IPS DF 6.9 (cell line): ENCODE measurements at regions not wholly inside any gene's neighbourhood (a gene's known extent, or its start where the extent isn't known, plus 50 kb on each side); places are given as distances from the start of the nearest gene placed in this dataset.

Experiments used
- DNase-seq: peaks from one replicate; pipeline ENCODE4 v3.0.0-alpha.2; 2013; ENCODE audit warnings: low read depth, low spot score
- H3K27ac ChIP-seq: one replicate; pipeline ENCODE4 v1.5.1; 2013; ENCODE audit warnings: low read length, control low read depth
- H3K27me3 ChIP-seq: 2 replicates; pipeline ENCODE4 v1.6.1; 2013; ENCODE audit warnings: mild to moderate bottlenecking, low read length; ENCODE audit not compliant: control insufficient read depth, insufficient read depth
- H3K36me3 ChIP-seq: 2 replicates; pipeline ENCODE4 v1.6.1; 2013; ENCODE audit warnings: low read length; ENCODE audit not compliant: control insufficient read depth, insufficient read depth
- H3K4me1 ChIP-seq: 2 replicates; pipeline ENCODE4 v1.6.1; 2013; ENCODE audit warnings: low read length; ENCODE audit not compliant: control insufficient read depth, insufficient read depth
- H3K4me3 ChIP-seq: 2 replicates; pipeline ENCODE4 v1.5.1; 2013; ENCODE audit warnings: mild to moderate bottlenecking, low read length
- H3K9me3 ChIP-seq: 2 replicates; pipeline ENCODE4 v1.6.1; 2013; ENCODE audit warnings: low read length, inconsistent platforms; ENCODE audit not compliant: control insufficient read depth, insufficient read depth
- WGBS: extraction: QIAGEN DNeasy Blood & Tissue Kit; methylation state at CpG from one replicate; pipeline ENCODE4 v1.1.7; 2013; ENCODE audit warnings: mixed read lengths, missing lambda C conversion rate; ENCODE audit not compliant: insufficient read length, insufficient coverage; 5-methylcytosine and 5-hydroxymethylcytosine counted together

- DNase-seq: no peak
- WGBS: no CpG with 5 or more reads among the region's 8 CpGs
- no peaks in the 10 kb centered on the region for H3K27me3 ChIP-seq
These were observed 240.1 kb downstream of the RHOU start for GRCh38 chr1:228975238-228975907.

GRCh38 chr1:228976316-228976715, 241.0 kb downstream of the RHOU start:
- Histone ChIP-seq H3K4me1 (peaks cover 9% of the 10 kb centered on the region; the same call in 1 of the 2 replicates), H3K27ac (no peak overlapping the region), H3K4me3 (no peak overlapping the region), H3K36me3 (no peaks in the 10 kb centered on the region), H3K27me3 (no peaks in the 10 kb centered on the region), H3K9me3 (no peaks in the 10 kb centered on the region)
- WGBS: 100% methylated on average over 1 of the region's 6 CpGs
- DNase-seq: no peak

More at GRCh38 chr1:228975238-228975907, 240.1 kb downstream of the RHOU start:
- H3K27ac ChIP-seq: no peak overlapping the region
- no peaks in the 10 kb centered on the region for H3K9me3 ChIP-seq
- H3K36me3 ChIP-seq: no peaks in the 10 kb centered on the region
- H3K4me1 ChIP-seq: peaks cover 9% of the 10 kb centered on the region; the same call in 1 of the 2 replicates
- H3K4me3 ChIP-seq: no peak overlapping the region

GRCh38 chr1:228977307-228977706, 242.0 kb downstream of the RHOU start:
- Histone ChIP-seq H3K36me3 (no peaks in the 10 kb centered on the region), H3K4me1 (peaks cover 9% of the 10 kb centered on the region; the same call in 1 of the 2 replicates), H3K27ac (no peak overlapping the region), H3K9me3 (no peaks in the 10 kb centered on the region), H3K4me3 (no peak overlapping the region), H3K27me3 (no peaks in the 10 kb centered on the region)
- WGBS: no CpG with 5 or more reads among the region's 8 CpGs
- no peak for DNase-seq

GRCh38 chr1:228977741-228978140, 242.5 kb downstream of the RHOU start:
- 100% methylated on average over 3 of the region's 3 CpGs for WGBS
- H3K4me1 ChIP-seq: peaks cover 9% of the 10 kb centered on the region; the same call in 1 of the 2 replicates
- H3K4me3 ChIP-seq: no peak overlapping the region
- H3K27ac ChIP-seq: no peak overlapping the region
- DNase-seq: no peak
- no peaks in the 10 kb centered on the region for H3K36me3 ChIP-seq
- H3K27me3 ChIP-seq: no peaks in the 10 kb centered on the region
- H3K9me3 ChIP-seq: no peaks in the 10 kb centered on the region

- H3K4me1 ChIP-seq: peaks cover 9% of the 10 kb centered on the region; the same call in 1 of the 2 replicates
- no peaks in the 10 kb centered on the region for H3K27me3 ChIP-seq
These were observed 243.4 kb downstream of the RHOU start for GRCh38 chr1:228978484-228979324.

GRCh38 chr1:228979325-228979699, 244.0 kb downstream of the RHOU start:
- Histone ChIP-seq H3K27me3 (no peaks in the 10 kb centered on the region), H3K9me3 (no peaks in the 10 kb centered on the region), H3K4me1 (peaks cover 9% of the 10 kb centered on the region; the same call in 1 of the 2 replicates), H3K4me3 (no peak overlapping the region), H3K27ac (no peak overlapping the region), H3K36me3 (no peaks in the 10 kb centered on the region)
- no peak for DNase-seq
- no CpG with 5 or more reads among the region's 7 CpGs for WGBS

More at GRCh38 chr1:228978484-228979324, 243.4 kb downstream of the RHOU start:
- Histone ChIP-seq H3K27ac (no peak overlapping the region), H3K9me3 (no peaks in the 10 kb centered on the region), H3K4me3 (no peak overlapping the region), H3K36me3 (no peaks in the 10 kb centered on the region)
- no CpG with 5 or more reads among the region's 14 CpGs for WGBS
- DNase-seq: no peak

GRCh38 chr1:228979774-228980173, 244.5 kb downstream of the RHOU start:
- no peaks in the 10 kb centered on the region for H3K9me3 ChIP-seq

GRCh38 chr1:228980232-228980937, 245.1 kb downstream of the RHOU start:
- Histone ChIP-seq H3K27me3 (no peaks in the 10 kb centered on the region), H3K36me3 (no peaks in the 10 kb centered on the region), H3K4me1 (peaks cover 9% of the 10 kb centered on the region; the same call in 1 of the 2 replicates), H3K4me3 (no peak overlapping the region), H3K27ac (no peak overlapping the region), H3K9me3 (no peaks in the 10 kb centered on the region)
- no peak for DNase-seq
- no CpG with 5 or more reads among the region's 9 CpGs for WGBS

More at GRCh38 chr1:228979774-228980173, 244.5 kb downstream of the RHOU start:
- peaks cover 9% of the 10 kb centered on the region; the same call in 1 of the 2 replicates for H3K4me1 ChIP-seq
- no peaks in the 10 kb centered on the region for H3K27me3 ChIP-seq
- H3K4me3 ChIP-seq: no peak overlapping the region
- no peak overlapping the region for H3K27ac ChIP-seq
- no CpG with 5 or more reads among the region's 6 CpGs for WGBS
- no peaks in the 10 kb centered on the region for H3K36me3 ChIP-seq
- DNase-seq: no peak

GRCh38 chr1:228982637-228983036, 247.4 kb downstream of the RHOU start:
- DNase-seq: no peak
- Histone ChIP-seq H3K27me3 (no peaks in the 10 kb centered on the region), H3K36me3 (no peaks in the 10 kb centered on the region), H3K4me3 (no peak overlapping the region), H3K27ac (no peak overlapping the region), H3K4me1 (peaks cover 8% of the 10 kb centered on the region), H3K9me3 (no peaks in the 10 kb centered on the region)
- WGBS: no CpG with 5 or more reads among the region's 5 CpGs

- no CpG with 5 or more reads among the region's 6 CpGs for WGBS
- Histone ChIP-seq H3K4me1 (peaks cover 11% of the 10 kb centered on the region), H3K27ac (no peak overlapping the region)
These were observed 248.0 kb downstream of the RHOU start for GRCh38 chr1:228983231-228983660.

More at GRCh38 chr1:228983231-228983660, 248.0 kb downstream of the RHOU start:
- Histone ChIP-seq H3K27me3 (no peaks in the 10 kb centered on the region), H3K9me3 (no peaks in the 10 kb centered on the region), H3K36me3 (no peaks in the 10 kb centered on the region), H3K4me3 (no peak overlapping the region)
- no peak for DNase-seq
